Liver (tissue), 8 donors: ENCODE measurements at regions not wholly inside any gene's neighbourhood (a gene's known extent, or its start where the extent isn't known, plus 50 kb on each side); places are given as distances from the start of the nearest gene placed in this dataset.
A peak's percentile ranks its signal among the peaks of the same experiment; 100 is the strongest.

Source experiments
- DNase-seq: peaks from one replicate; pipeline ENCODE4 v3.0.0-alpha.2; 2017; ENCODE audit warnings: low spot score
- H3K27ac ChIP-seq, 2 donors: one replicate each; pipeline ENCODE4 v1.7.0; 2013; ENCODE audit warnings: inconsistent platforms in 2 of 2, low read length in 2 of 2, control low read depth in 1 of 2, low read depth in 1 of 2, mild to moderate bottlenecking in 1 of 2
- H3K27me3 ChIP-seq, 4 donors: one replicate each; pipeline versions ENCODE4 v1.6.1 to v1.7.0; 2013; ENCODE audit warnings: low read length in 3 of 4, inconsistent platforms in 1 of 4, mild to moderate bottlenecking in 1 of 4, moderate library complexity in 1 of 4; ENCODE audit not compliant: control insufficient read depth in 4 of 4, insufficient read depth in 4 of 4
- H3K36me3 ChIP-seq, 4 donors: one replicate each; pipeline versions ENCODE4 v1.6.1 to v1.7.0; 2013; ENCODE audit warnings: low read length in 3 of 4, mild to moderate bottlenecking in 3 of 4, low read depth in 1 of 4, moderate library complexity in 1 of 4; ENCODE audit not compliant: control insufficient read depth in 4 of 4, insufficient read depth in 3 of 4
- H3K4me1 ChIP-seq, 4 donors: one replicate each; pipeline versions ENCODE4 v1.6.1 to v1.7.0; 2013; ENCODE audit warnings: low read length in 3 of 4, mild to moderate bottlenecking in 3 of 4, moderate library complexity in 1 of 4; ENCODE audit not compliant: control insufficient read depth in 4 of 4, insufficient read depth in 4 of 4
- H3K4me3 ChIP-seq, 3 donors: one replicate each; pipeline versions ENCODE4 v1.6.1 to v1.7.0; 2013; ENCODE audit warnings: low read length in 3 of 3, control low read depth in 1 of 3, low read depth in 1 of 3, mild to moderate bottlenecking in 1 of 3
- H3K9ac ChIP-seq, 2 donors: one replicate each; pipeline ENCODE4 v1.7.0; 2013; ENCODE audit warnings: low read length in 2 of 2, mild to moderate bottlenecking in 2 of 2, moderate library complexity in 2 of 2, control low read depth in 1 of 2, low read depth in 1 of 2
- H3K9me3 ChIP-seq, 4 donors: one replicate each; pipeline versions ENCODE4 v1.6.1 to v1.7.0; 2013; ENCODE audit warnings: low read length in 3 of 4; ENCODE audit not compliant: control insufficient read depth in 4 of 4
- CTCF ChIP-seq: fragments of 150-350 bp; IDR thresholded peaks from 2 replicates; pipeline ENCODE4 v1.5.1; 2017; ENCODE audit warnings: improper control_type of control experiment, low read depth, low read length; ENCODE audit not compliant: missing input control
- EGR1 ChIP-seq, 2 donors: IDR thresholded peaks; 2 replicates each; pipeline ENCODE4 v1.6.1; 2016 to 2018; ENCODE audit warnings: antibody characterized with exemption in 2 of 2, low read depth in 2 of 2
- FOXA1 ChIP-seq: IDR thresholded peaks from 2 replicates; pipeline ENCODE4 v1.6.1; 2016; ENCODE audit warnings: antibody characterized with exemption
- GABPA ChIP-seq, 2 donors: IDR thresholded peaks in 1 of 2; conservative IDR thresholded peaks in 1 of 2; 2 replicates each; pipeline ENCODE4 v1.6.1; 2016; ENCODE audit warnings: antibody characterized with exemption in 2 of 2, mild to moderate bottlenecking in 1 of 2, moderate library complexity in 1 of 2
- HNF4A ChIP-seq, 2 donors: conservative IDR thresholded peaks; 2 replicates each; pipeline ENCODE4 v1.6.1; 2016; ENCODE audit warnings: antibody characterized with exemption in 2 of 2, mild to moderate bottlenecking in 2 of 2
- JUND ChIP-seq, 2 donors: IDR thresholded peaks; 2 replicates each; pipeline ENCODE4 v1.6.1; 2016; ENCODE audit warnings: antibody characterized with exemption in 2 of 2
- MAX ChIP-seq: IDR thresholded peaks from 2 replicates; pipeline ENCODE4 v1.6.1; 2016; ENCODE audit warnings: antibody characterized with exemption
- NR2F2 ChIP-seq: IDR thresholded peaks from 2 replicates; pipeline ENCODE4 v1.6.1; 2016; ENCODE audit warnings: antibody characterized with exemption
- RAD21 ChIP-seq, 2 donors: IDR thresholded peaks; 2 replicates each; pipeline ENCODE4 v1.6.1; 2016; ENCODE audit warnings: antibody characterized with exemption in 2 of 2, mild to moderate bottlenecking in 2 of 2
- RXRA ChIP-seq, 2 donors: IDR thresholded peaks; 2 replicates each; pipeline ENCODE4 v1.6.1; 2017 to 2018; ENCODE audit warnings: antibody characterized with exemption in 2 of 2, mild to moderate bottlenecking in 1 of 2
- SP1 ChIP-seq: IDR thresholded peaks from 2 replicates; pipeline ENCODE4 v1.6.1; 2018; ENCODE audit warnings: antibody characterized with exemption, mild to moderate bottlenecking
- TAF1 ChIP-seq: conservative IDR thresholded peaks from 2 replicates; pipeline ENCODE4 v1.6.1; 2016; ENCODE audit warnings: antibody characterized with exemption, mild to moderate bottlenecking
- YY1 ChIP-seq: IDR thresholded peaks from 2 replicates; pipeline ENCODE4 v1.6.1; 2016; ENCODE audit warnings: antibody characterized with exemption, mild to moderate bottlenecking
- ZBTB33 ChIP-seq: IDR thresholded peaks from 2 replicates; pipeline ENCODE4 v1.6.1; 2016; ENCODE audit warnings: antibody characterized with exemption
- WGBS: extraction: QIAGEN DNeasy Blood & Tissue Kit; methylation state at CpG from one replicate; pipeline ENCODE4 v1.1.7; 2013; 5-methylcytosine and 5-hydroxymethylcytosine counted together
- TF ChIP-seq, protein P1 (sequence below): IDR thresholded peaks from 2 replicates; pipeline ENCODE4 v1.6.1; 2016; ENCODE audit warnings: antibody characterized with exemption, mild to moderate bottlenecking
- TF ChIP-seq, protein P2 (sequence below): IDR thresholded peaks from 2 replicates; pipeline ENCODE4 v1.6.1; 2016; ENCODE audit warnings: antibody characterized with exemption
- donor health status: healthy.
- donor health status: healthy.
- donor health status: healthy.
- donor health status: healthy.
- donor health status: healthy.

GRCh38 chr22:22746061-22746962, 101.9 kb downstream of the GGTLC2 start:
- H3K9ac ChIP-seq: no peak overlapping the region
- no peak overlapping the region for H3K27ac ChIP-seq
- no peaks in the 10 kb centered on the region for H3K36me3 ChIP-seq
- no peak for TF ChIP-seq ZBTB33
- no peak for TF ChIP-seq MAX
- TF ChIP-seq HNF4A (conservative IDR thresholded peaks at IDR 0.05): no peak
- TF ChIP-seq RXRA (IDR thresholded peaks at IDR 0.05): no peak
- TF ChIP-seq YY1: no peak
- TF ChIP-seq GABPA (IDR thresholded peaks at IDR 0.05 in 1 of 2, conservative IDR thresholded peaks at IDR 0.05 in 1 of 2): no peak
- TF ChIP-seq JUND (IDR thresholded peaks at IDR 0.05): no peak
- TF ChIP-seq RAD21 (IDR thresholded peaks at IDR 0.05): no peak
- no peak for TF ChIP-seq SP1
- TF ChIP-seq, protein P1, sequence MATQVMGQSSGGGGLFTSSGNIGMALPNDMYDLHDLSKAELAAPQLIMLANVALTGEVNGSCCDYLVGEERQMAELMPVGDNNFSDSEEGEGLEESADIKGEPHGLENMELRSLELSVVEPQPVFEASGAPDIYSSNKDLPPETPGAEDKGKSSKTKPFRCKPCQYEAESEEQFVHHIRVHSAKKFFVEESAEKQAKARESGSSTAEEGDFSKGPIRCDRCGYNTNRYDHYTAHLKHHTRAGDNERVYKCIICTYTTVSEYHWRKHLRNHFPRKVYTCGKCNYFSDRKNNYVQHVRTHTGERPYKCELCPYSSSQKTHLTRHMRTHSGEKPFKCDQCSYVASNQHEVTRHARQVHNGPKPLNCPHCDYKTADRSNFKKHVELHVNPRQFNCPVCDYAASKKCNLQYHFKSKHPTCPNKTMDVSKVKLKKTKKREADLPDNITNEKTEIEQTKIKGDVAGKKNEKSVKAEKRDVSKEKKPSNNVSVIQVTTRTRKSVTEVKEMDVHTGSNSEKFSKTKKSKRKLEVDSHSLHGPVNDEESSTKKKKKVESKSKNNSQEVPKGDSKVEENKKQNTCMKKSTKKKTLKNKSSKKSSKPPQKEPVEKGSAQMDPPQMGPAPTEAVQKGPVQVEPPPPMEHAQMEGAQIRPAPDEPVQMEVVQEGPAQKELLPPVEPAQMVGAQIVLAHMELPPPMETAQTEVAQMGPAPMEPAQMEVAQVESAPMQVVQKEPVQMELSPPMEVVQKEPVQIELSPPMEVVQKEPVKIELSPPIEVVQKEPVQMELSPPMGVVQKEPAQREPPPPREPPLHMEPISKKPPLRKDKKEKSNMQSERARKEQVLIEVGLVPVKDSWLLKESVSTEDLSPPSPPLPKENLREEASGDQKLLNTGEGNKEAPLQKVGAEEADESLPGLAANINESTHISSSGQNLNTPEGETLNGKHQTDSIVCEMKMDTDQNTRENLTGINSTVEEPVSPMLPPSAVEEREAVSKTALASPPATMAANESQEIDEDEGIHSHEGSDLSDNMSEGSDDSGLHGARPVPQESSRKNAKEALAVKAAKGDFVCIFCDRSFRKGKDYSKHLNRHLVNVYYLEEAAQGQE: no peak
- TF ChIP-seq EGR1 (IDR thresholded peaks at IDR 0.05; ENCODE audit: low read depth in 2 of 2): no peak
- no peak for TF ChIP-seq TAF1
- no peak overlapping the region for H3K4me3 ChIP-seq
- H3K9me3 ChIP-seq: no peaks in the 10 kb centered on the region
- H3K4me1 ChIP-seq: no peaks in the 10 kb centered on the region
- WGBS: 76% methylated on average over 11 of the region's 11 CpGs
- H3K27me3 ChIP-seq: peaks cover 0 to 5% (median 1%) of the 10 kb centered on the region in 4 donors
- DNase-seq: peak; percentile 13

- Histone ChIP-seq H3K9ac (no peak overlapping the region), H3K36me3 (no peaks in the 10 kb centered on the region), H3K27me3 (peaks cover 0 to 3% (median 0%) of the 10 kb centered on the region in 4 donors), H3K9me3 (no peaks in the 10 kb centered on the region), H3K27ac (no peak overlapping the region), H3K4me1 (peaks cover 0 to 1% (median 0%) of the 10 kb centered on the region in 4 donors), H3K4me3 (no peak overlapping the region)
- DNase-seq: peak; percentile 12
- 75% methylated on average over 8 of the region's 8 CpGs for WGBS
- TF ChIP-seq, protein P2, sequence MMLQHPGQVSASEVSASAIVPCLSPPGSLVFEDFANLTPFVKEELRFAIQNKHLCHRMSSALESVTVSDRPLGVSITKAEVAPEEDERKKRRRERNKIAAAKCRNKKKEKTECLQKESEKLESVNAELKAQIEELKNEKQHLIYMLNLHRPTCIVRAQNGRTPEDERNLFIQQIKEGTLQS: no peak
- no peak for TF ChIP-seq CTCF
- no peak for TF ChIP-seq FOXA1
- no peak for TF ChIP-seq NR2F2
- no peak for TF ChIP-seq ZBTB33
- TF ChIP-seq TAF1: no peak
- no peak for TF ChIP-seq RXRA (IDR thresholded peaks at IDR 0.05)
Measured at GRCh38 chr22:22746963-22747933, 102.8 kb downstream of the GGTLC2 start.
